Right lobe of liver (tissue), 6 donors: ENCODE measurements at regions not wholly inside any gene's neighbourhood (a gene's known extent, or its start where the extent isn't known, plus 50 kb on each side); places are given as distances from the start of the nearest gene placed in this dataset.

Experiments used
- ATAC-seq, 4 donors: fragments of 200-7000 bp; cut with Tn5 transposase; one replicate each; pipeline ENCODE4 v1.9.1; 2020; ENCODE audit warnings: mild to moderate bottlenecking in 4 of 4, moderate library complexity in 4 of 4
- DNase-seq, 3 donors: peaks; one replicate each; pipeline ENCODE4 v3.0.0-alpha.2; 2020
- H3K27ac ChIP-seq, 3 donors: fragments of 200-600 bp; one replicate each; pipeline ENCODE4 v1.8.0; 2022
- H3K27me3 ChIP-seq, 2 donors: fragments of 200-600 bp; one replicate each; pipeline ENCODE4 v1.8.0; 2022
- H3K36me3 ChIP-seq, 4 donors: fragments of 200-600 bp; sonication (generic) in 1 of 4; one replicate each; pipeline versions ENCODE4 v1.5.1 to v1.8.0; 2017 to 2022; ENCODE audit warnings: control low read depth in 1 of 4
- H3K4me1 ChIP-seq, 4 donors: fragments of 200-600 bp; sonication (generic) in 1 of 4; one replicate each; pipeline versions ENCODE4 v1.5.1 to v1.8.0; 2017 to 2022; ENCODE audit warnings: control low read depth in 1 of 4
- H3K4me3 ChIP-seq, 3 donors: fragments of 200-600 bp; one replicate each; pipeline ENCODE4 v1.8.0; 2022
- H3K9me3 ChIP-seq, 4 donors: fragments of 200-600 bp; sonication (generic) in 1 of 4; one replicate each; pipeline versions ENCODE4 v1.5.1 to v1.8.0; 2017 to 2022; ENCODE audit warnings: control low read depth in 1 of 4
- CTCF ChIP-seq, 4 donors: fragments of 200-600 bp in 3 of 4; fragments of 450-650 bp in 1 of 4; IDR thresholded peaks; one replicate each; pipeline versions ENCODE4 v1.5.1 to v1.8.0; 2016 to 2022; ENCODE audit warnings: antibody characterized with exemption in 4 of 4, mild to moderate bottlenecking in 2 of 4
- POLR2A ChIP-seq: fragments of 450-650 bp; IDR thresholded peaks from one replicate; pipeline ENCODE4 v1.6.1; 2017; ENCODE audit warnings: antibody characterized with exemption, mild to moderate bottlenecking
- WGBS: methylation state at CpG from one replicate; pipeline ENCODE4 v1.1.6; 2018; ENCODE audit warnings: low coverage, low lambda C conversion rate; ENCODE audit not compliant: insufficient coverage; ENCODE audit errors: missing lambda C conversion rate; 5-methylcytosine and 5-hydroxymethylcytosine counted together
- intact Hi-C, 2 donors: fragments of 100-400 bp; cut with DNase I; formaldehyde crosslinking; loops; one replicate each; pipeline versions ENCODE4 v1.11.2 to v1.14.1; 2022
- donor health status: DM: no; HTN: yes; CAD: no.
- donor health status: DM: no; HTN: no; CAD: no.
- donor health status: DM: no; HTN: no; CAD: no.
- donor health status: DM: no; HTN: yes; CAD: no.
- donor health status: DM: no; HTN: yes; CAD: no.

DNA sequence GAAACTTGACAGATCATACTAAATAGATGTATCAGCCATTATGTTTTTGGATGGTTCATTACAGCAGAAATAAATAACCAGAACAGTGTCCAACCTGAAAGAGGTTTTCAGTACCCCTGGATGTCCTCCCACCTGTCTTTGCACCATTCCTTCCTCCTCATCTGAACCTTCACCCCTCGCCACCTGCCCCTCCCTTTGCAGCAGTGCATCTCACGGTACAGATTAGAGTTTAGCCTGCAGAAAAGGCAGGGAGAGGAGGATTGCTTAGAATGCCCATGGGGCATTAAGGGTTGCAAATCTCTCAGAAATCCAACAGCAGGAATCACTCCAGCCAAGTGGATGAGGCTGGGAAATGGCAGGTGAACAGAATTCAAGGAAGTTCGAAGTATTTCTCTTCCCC is 155.0 kb downstream of the HS3ST2 start:
- intact Hi-C loops, result no loop called here

GRCh38 chr16:22967521-22968095 is 153.6 kb downstream of the HS3ST2 start:
- Histone ChIP-seq H3K9me3 (no peaks in the 10 kb centered on the region), H3K27me3 (no peaks in the 10 kb centered on the region), H3K4me3 (no peak overlapping the region), H3K4me1 (no peaks in the 10 kb centered on the region), H3K27ac (no peak overlapping the region), H3K36me3 (no peaks in the 10 kb centered on the region)
- intact Hi-C loops, result no loop called here
- ATAC-seq (no peak), DNase-seq (no peak)
- WGBS, result 43% methylated on average over 1 of the region's 1 CpG
- no peak for TF ChIP-seq CTCF (IDR thresholded peaks at IDR 0.05)
- TF ChIP-seq POLR2A, result no peak

More for the DNA sequence above, 155.0 kb downstream of the HS3ST2 start:
- TF ChIP-seq POLR2A, result no peak
- TF ChIP-seq CTCF (IDR thresholded peaks at IDR 0.05), result no peak
- Histone ChIP-seq H3K27ac (no peak overlapping the region), H3K36me3 (no peaks in the 10 kb centered on the region), H3K27me3 (no peaks in the 10 kb centered on the region), H3K4me3 (no peak overlapping the region), H3K4me1 (no peaks in the 10 kb centered on the region), H3K9me3 (no peaks in the 10 kb centered on the region)
- DNase-seq, result no peak
- WGBS, result 29% methylated on average over 2 of the region's 3 CpGs
- ATAC-seq, result no peak
